Sigmoid colon (tissue), 6 donors: ENCODE measurements at regions not wholly inside any gene's neighbourhood (a gene's known extent, or its start where the extent isn't known, plus 50 kb on each side); places are given as distances from the start of the nearest gene placed in this dataset.

Experiments
- DNase-seq: peaks from one replicate; pipeline ENCODE4 v3.0.0-alpha.2; 2019
- H3K27ac ChIP-seq, 4 donors: fragments of 200-600 bp; sonication (generic); one replicate each; pipeline ENCODE4 v1.5.1; 2016 to 2019; ENCODE audit warnings: mild to moderate bottlenecking in 1 of 4
- H3K27me3 ChIP-seq, 3 donors: fragments of 200-600 bp; sonication (generic); one replicate each; pipeline ENCODE4 v1.5.1; 2019; ENCODE audit warnings: mild to moderate bottlenecking in 1 of 3
- H3K36me3 ChIP-seq, 4 donors: fragments of 200-600 bp; sonication (generic); one replicate each; pipeline ENCODE4 v1.5.1; 2016 to 2019
- H3K4me1 ChIP-seq, 4 donors: fragments of 200-600 bp; sonication (generic); one replicate each; pipeline ENCODE4 v1.5.1; 2017 to 2019
- H3K4me3 ChIP-seq, 4 donors: fragments of 200-600 bp; sonication (generic); one replicate each; pipeline ENCODE4 v1.5.1; 2017 to 2019; ENCODE audit warnings: mild to moderate bottlenecking in 2 of 4, moderate library complexity in 1 of 4
- H3K9me3 ChIP-seq, 4 donors: fragments of 200-600 bp in 3 of 4; sonication (generic) in 3 of 4; one replicate each; pipeline versions ENCODE4 v1.5.1 to v1.6.1; 2013 to 2019
- CTCF ChIP-seq, 4 experiments: fragments of 450-650 bp in 3 of 4; fragments of 200-600 bp in 1 of 4; IDR thresholded peaks; one replicate each; pipeline ENCODE4 v1.5.1; 2016 to 2019; ENCODE audit warnings: antibody characterized with exemption in 4 of 4, mild to moderate bottlenecking in 3 of 4, moderate library complexity in 2 of 4
- EP300 ChIP-seq, 4 donors: sonication (generic); formaldehyde crosslinking; IDR thresholded peaks; one replicate each; pipeline ENCODE4 v1.6.1; 2017; ENCODE audit warnings: antibody characterized with exemption in 4 of 4
- POLR2A ChIP-seq, 2 donors: fragments of 450-650 bp; IDR thresholded peaks; one replicate each; pipeline ENCODE4 v1.6.1; 2016; ENCODE audit warnings: antibody characterized with exemption in 2 of 2, mild to moderate bottlenecking in 2 of 2, moderate library complexity in 2 of 2
- POLR2AphosphoS5 ChIP-seq, 4 donors: sonication (generic); formaldehyde crosslinking; IDR thresholded peaks; one replicate each; pipeline ENCODE4 v1.6.1; 2017; ENCODE audit warnings: antibody characterized with exemption in 4 of 4
- WGBS, 2 donors: extraction: QIAGEN DNeasy Blood & Tissue Kit; methylation state at CpG; one replicate each; pipeline ENCODE4 v1.1.7; 2013; 5-methylcytosine and 5-hydroxymethylcytosine counted together
- intact Hi-C: fragments of 100-400 bp; cut with DNase I; formaldehyde crosslinking; loops from one replicate; pipeline ENCODE4 v1.15.1; 2023
- donor health status: healthy with polysubstance abuse.
- donor health status: healthy.

DNA sequence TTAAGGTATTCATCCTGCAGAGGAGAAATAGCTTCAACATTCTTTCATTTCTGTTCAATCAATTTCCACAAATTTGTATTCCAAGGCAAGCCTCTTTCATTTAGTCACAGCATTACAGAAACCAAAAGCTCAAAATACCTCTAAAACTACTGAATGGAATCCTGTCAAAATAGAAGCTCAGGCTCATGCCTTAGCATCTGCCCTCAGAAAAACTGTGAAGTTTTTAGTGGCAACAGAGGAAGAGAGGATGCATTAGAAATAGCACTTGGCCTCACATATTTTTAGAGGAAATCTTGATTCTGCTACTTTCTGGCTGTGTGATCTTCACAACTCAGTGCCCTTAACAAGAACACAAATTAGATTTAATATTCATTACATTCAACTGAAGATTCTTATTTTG is 69.1 kb upstream of the GALNT13 start:
- H3K4me1 ChIP-seq = no peaks in the 10 kb centered on the region
- no peak overlapping the region for H3K27ac ChIP-seq
- H3K36me3 ChIP-seq = no peaks in the 10 kb centered on the region
- intact Hi-C loops = no loop called here
- DNase-seq = no peak
- no peaks in the 10 kb centered on the region for H3K27me3 ChIP-seq
- H3K4me3 ChIP-seq = no peak overlapping the region
- H3K9me3 ChIP-seq = no peaks in the 10 kb centered on the region
- TF ChIP-seq POLR2A (IDR thresholded peaks at IDR 0.05) (no peak), CTCF (IDR thresholded peaks at IDR 0.05) (no peak), EP300 (IDR thresholded peaks at IDR 0.05) (no peak), POLR2AphosphoS5 (IDR thresholded peaks at IDR 0.05) (no peak)

GRCh38 chr2:153808679-153809078 is 63.0 kb upstream of the GALNT13 start:
- Histone ChIP-seq H3K9me3 (no peaks in the 10 kb centered on the region), H3K4me1 (no peaks in the 10 kb centered on the region), H3K27me3 (no peaks in the 10 kb centered on the region), H3K4me3 (no peak overlapping the region), H3K27ac (no peak overlapping the region), H3K36me3 (no peaks in the 10 kb centered on the region)
- intact Hi-C loops = no loop called here
- DNase-seq = no peak
- TF ChIP-seq POLR2A (IDR thresholded peaks at IDR 0.05) (no peak), CTCF (IDR thresholded peaks at IDR 0.05) (no peak), EP300 (IDR thresholded peaks at IDR 0.05) (no peak), POLR2AphosphoS5 (IDR thresholded peaks at IDR 0.05) (no peak)

DNA sequence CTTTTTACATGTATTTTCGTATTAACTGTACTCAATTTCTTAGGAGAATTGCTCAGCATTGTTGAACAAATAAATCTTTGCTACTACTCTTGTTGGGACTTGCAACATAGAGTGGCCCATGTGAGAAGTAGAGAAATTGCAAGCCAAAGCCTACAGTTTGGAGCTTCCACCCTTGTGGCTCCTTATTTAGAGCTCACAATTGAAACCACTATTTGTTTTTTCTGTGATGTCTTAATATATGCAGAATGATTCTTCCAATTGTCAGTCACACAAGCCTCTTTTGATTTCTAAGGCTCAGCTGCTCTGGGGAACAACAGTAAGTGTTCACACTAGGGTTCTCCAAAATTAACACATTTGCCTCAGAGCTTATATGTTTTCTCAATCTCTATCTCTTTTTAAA is 60.2 kb upstream of the GALNT13 start:
- no peak for DNase-seq
- 12 to 48% methylated on average over 1 of the region's 1 CpG for WGBS, 2 donors
- no peak for TF ChIP-seq EP300 (IDR thresholded peaks at IDR 0.05)
- TF ChIP-seq POLR2A (IDR thresholded peaks at IDR 0.05) = no peak
- no peak for TF ChIP-seq POLR2AphosphoS5 (IDR thresholded peaks at IDR 0.05)
- no peak for TF ChIP-seq CTCF (IDR thresholded peaks at IDR 0.05)
- Histone ChIP-seq H3K36me3 (no peaks in the 10 kb centered on the region), H3K4me1 (no peaks in the 10 kb centered on the region), H3K4me3 (no peak overlapping the region), H3K9me3 (no peaks in the 10 kb centered on the region), H3K27me3 (no peaks in the 10 kb centered on the region), H3K27ac (no peak overlapping the region)
- intact Hi-C loops = no loop called here

DNA sequence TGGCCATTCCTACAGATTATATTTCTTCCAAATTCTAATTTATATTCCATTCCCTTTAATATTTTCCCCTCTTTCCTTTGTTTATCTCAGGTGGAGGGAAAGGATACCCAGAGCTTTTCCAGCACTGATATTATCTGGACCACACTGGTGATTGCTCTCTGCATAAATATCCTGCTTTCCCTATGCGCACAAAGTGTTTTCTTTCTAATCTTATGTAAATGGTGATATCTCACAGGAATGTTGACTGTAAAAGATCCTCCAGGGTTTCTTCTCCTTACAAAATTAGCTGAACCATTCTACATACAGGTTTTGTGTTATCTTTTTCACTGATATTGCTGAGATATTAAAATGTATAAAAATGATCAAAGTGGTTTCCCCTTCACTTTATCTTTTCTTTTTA is 59.1 kb upstream of the GALNT13 start:
- H3K9me3 ChIP-seq = no peaks in the 10 kb centered on the region
- TF ChIP-seq EP300 (IDR thresholded peaks at IDR 0.05) (no peak), POLR2A (IDR thresholded peaks at IDR 0.05) (no peak), CTCF (IDR thresholded peaks at IDR 0.05) (no peak), POLR2AphosphoS5 (IDR thresholded peaks at IDR 0.05) (no peak)
- 29 to 65% methylated on average over 1 of the region's 1 CpG for WGBS, 2 donors
- no peaks in the 10 kb centered on the region for H3K36me3 ChIP-seq
- intact Hi-C loops = no loop called here
- no peak for DNase-seq
- H3K27ac ChIP-seq = no peak overlapping the region
- no peak overlapping the region for H3K4me3 ChIP-seq
- no peaks in the 10 kb centered on the region for H3K4me1 ChIP-seq
- no peaks in the 10 kb centered on the region for H3K27me3 ChIP-seq

- peak; percentile 47 for DNase-seq
- H3K27ac ChIP-seq = no peak overlapping the region
- 74 to 80% methylated on average over 6 of the region's 6 CpGs for WGBS, 2 donors
- H3K36me3 ChIP-seq = no peaks in the 10 kb centered on the region
- intact Hi-C loops = no loop called here
- TF ChIP-seq POLR2A (IDR thresholded peaks at IDR 0.05) (no peak), CTCF (IDR thresholded peaks at IDR 0.05) (no peak), POLR2AphosphoS5 (IDR thresholded peaks at IDR 0.05) (no peak), EP300 (IDR thresholded peaks at IDR 0.05) (no peak)
- no peaks in the 10 kb centered on the region for H3K27me3 ChIP-seq
- H3K4me1 ChIP-seq = no peaks in the 10 kb centered on the region
- H3K4me3 ChIP-seq = no peak overlapping the region
- no peaks in the 10 kb centered on the region for H3K9me3 ChIP-seq
Measured at GRCh38 chr2:153818242-153818641, 53.5 kb upstream of the GALNT13 start.
